NCI-H460 (cell line): ENCODE measurements at regions not wholly inside any gene's neighbourhood (a gene's known extent, or its start where the extent isn't known, plus 50 kb on each side); places are given as distances from the start of the nearest gene placed in this dataset.
"Not testable (repeated sequence)": the region's sequence is repeated elsewhere in the genome, so short reads cannot be mapped to it uniquely, and the experiment has no call there.

Experiments used
- DNase-seq: peaks from one replicate; pipeline ENCODE4 v3.0.0-alpha.2; 2016; ENCODE audit warnings: low read depth; ENCODE audit errors: extremely low read depth

DNA sequence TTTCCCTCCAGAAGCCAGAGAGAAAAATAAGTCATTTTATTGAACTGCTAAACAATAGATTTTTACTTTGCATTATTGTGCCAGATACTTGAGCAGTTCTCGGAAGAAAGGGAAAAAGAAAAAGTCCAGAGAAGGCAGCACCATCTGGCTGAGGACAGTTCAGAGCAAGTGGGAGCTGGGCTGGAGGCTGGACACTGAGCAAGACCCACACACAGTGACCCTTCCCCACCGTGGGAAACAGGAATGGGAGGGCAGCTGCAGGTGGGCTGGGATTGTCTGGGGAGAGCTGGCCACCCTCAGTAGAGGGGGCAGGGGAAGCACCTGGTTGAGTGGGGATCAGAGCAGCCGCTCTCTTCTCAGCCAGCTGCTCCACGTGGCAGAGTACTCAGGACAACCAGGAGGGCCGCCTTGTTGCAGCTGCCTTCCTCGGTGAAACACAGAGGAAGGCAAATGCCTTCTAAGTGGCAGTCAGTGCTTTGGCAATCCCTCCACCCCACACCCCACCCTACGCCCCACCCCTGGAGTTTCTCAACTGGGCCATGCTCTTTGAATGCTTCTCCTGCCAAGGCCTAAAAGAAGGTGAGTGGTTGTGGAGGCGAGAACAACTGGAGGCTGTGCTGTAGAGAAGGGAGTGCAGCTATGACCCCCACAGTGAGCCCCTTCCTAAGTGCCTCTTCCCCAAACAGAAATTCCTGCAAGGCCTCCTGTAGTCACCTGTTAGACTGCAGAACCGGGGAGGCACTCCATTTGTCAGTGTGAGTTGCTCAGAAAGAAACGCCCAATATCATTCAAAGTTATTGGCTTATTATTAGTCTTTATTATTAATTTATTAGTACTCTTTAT lies 179.3 kb downstream of the ZIC5 start:
- no peak for DNase-seq

DNA sequence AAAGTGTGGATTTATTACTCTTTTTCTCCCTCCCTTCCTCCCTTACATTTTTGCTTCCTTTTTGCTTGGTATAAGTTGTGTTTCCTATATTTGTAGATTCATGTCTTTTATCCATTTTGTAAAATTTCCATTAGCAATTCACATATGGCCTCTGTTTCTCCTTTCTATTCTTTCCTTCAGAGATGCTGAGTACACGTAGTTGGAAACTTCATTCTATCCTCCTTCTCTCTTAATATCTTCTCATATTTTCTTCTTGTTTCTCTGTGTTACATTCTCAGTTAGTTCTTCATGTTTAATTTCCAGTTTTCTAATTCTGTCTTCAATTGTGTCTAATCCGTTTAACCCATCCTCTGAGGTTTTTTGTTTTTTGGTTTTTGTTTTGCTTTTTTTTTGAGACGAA lies 188.9 kb downstream of the ZIC5 start:
- no peak for DNase-seq

DNA sequence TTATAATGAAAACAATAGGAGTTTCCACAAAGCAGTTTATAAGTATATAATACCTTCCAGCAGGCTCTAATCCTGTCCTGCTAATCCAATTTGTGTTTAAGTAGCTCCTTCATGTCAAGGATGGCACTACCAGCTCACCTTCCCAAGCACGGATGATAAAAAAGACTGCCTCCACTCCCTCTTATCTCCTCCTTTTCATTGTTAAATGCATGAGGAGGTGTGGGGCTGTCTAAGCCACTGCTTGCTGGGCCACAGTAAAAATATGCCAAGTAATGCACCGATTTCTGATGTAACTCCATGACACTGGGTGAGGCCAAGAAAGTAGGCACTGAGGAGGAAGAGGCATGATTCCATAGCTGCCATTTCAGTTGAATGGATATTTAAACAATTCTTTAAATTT lies 193.1 kb downstream of the ZIC5 start:
- DNase-seq: peak; percentile 17

DNA sequence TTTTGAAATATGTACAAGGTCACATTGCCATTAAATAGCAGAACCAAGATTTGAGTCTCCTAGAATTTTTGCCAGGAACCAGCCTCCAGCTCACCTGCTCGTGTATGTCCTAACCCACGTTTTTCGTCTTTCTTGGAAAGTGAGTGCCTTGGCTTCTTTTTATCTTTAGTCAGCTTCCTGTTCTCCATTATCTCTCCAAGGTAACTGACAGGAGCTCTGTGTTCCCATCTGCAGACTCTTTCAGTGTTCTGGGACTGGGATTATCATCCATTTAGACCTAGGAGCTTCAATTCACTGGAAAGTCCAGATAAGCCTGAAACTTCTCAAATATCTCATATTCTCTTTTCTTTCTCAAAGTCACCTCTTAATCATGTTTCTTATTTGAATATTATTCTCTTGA lies 193.7 kb downstream of the ZIC5 start:
- DNase-seq: no peak

DNA sequence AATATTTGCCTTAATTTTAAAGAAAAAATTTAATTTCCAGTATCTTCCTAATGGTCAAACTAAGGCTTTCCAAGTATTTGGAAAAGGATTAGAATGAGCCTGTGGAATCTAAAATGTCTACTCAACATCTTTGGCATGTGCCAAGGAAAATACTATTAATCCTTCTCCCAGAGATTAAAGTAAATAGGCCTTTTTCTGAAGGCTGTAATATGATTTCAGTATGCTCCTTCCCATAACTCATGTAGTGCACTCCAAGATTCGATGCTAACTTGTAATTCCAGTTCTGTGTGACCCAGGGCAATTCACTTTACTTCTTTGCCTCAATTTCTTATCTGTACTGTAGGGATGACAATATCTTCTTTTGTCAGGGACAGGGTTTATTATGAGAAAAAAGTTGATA lies 196.9 kb downstream of the ZIC5 start:
- DNase-seq: peak; percentile 20

DNA sequence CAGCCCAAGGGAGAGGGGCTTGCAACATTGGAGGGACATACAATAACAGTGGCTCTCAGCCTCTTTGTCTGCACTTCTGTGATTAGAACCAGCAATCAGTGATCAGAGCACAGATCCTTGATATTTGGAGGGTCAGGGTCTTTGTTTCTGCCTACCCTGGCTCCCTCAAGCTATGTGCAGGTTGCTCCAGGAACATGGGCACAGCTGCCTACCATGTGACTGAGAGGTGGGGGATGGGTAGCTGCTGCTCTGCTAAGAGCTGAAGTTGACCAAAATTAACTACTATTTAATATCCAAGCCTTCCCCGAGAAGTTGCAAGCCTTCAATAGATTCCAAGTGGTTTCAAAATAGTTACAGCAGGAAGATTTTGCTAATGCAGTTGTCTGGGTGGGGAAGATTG lies 202.6 kb downstream of the ZIC5 start:
- no peak for DNase-seq

DNA sequence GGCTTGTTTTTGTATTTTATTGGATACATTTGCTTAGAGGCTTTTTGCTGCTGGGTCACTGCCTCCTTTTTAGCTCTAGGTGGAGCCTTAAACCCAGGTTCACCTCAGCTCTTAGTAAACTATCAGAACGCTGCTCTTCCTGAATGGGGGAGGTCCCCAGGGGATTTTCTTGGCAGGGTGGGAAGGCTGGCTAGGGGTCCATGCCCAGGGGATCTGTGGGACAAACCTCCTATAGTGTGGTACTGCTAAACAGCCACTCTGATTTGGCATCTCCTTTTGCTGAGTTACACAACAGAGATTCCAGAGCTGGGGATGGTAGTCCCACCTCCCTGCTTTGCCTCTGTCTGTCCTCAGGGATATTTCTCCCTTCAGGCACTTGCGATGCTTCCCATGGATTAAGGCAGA lies 204.9 kb downstream of the ZIC5 start:
- no peak for DNase-seq

DNA sequence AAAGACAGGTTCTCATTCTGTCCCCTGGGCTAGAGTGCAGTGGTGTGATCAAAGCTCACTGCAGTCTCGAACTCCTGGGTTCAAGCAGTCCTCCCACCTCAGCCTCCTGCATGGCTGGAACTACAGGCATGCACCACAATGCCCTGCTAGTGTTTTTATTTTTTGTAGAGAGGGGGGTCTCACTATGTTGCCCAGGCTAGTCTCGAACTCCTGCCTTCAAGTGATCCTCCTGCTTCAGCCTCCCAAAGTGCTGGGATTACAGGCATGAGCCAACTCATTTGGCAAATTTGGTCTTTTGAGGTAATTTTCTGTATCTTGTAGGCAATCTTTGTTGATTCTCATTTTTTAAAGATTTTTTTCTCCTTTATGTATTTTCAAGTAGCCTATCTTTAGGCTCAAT lies 205.7 kb downstream of the ZIC5 start:
- no peak for DNase-seq

DNA sequence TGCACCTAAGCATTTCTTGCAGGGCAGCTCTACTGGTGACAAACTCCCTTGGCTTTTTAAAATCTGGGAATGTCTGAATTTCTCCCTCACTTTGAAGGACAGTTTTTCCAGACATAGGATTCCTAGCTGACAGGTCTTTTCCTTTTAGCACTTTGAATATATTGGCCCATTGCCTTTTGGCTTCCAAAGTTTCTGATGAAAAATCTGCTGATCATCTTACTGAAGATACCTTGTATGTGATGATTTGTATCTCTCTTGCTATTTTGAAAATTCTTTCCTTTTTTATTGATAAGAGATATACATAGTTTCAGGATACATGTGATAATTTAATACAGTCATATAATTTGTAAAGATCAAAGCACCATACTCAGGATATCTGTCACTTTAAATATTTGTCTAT lies 211.1 kb downstream of the ZIC5 start:
- DNase-seq: no peak

DNA sequence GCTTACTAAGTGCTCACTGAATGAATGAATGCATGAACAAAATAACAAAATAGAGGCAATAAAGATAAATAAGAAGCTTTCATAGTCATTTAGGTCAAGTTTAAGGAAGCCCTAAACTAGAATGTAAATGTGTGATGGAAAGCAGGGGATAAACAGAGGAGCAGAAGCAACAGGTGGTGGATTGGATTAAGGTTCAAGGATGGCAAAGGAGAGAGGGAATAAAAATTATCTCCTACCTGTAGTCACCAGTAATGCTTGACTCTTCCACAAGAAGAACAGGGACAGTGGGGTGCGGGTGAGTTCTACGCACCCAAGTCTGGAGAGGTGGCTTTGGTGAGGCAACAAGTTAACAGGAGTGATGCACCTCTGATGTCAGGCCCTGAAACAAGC lies 212.4 kb downstream of the ZIC5 start:
- no peak for DNase-seq

DNA sequence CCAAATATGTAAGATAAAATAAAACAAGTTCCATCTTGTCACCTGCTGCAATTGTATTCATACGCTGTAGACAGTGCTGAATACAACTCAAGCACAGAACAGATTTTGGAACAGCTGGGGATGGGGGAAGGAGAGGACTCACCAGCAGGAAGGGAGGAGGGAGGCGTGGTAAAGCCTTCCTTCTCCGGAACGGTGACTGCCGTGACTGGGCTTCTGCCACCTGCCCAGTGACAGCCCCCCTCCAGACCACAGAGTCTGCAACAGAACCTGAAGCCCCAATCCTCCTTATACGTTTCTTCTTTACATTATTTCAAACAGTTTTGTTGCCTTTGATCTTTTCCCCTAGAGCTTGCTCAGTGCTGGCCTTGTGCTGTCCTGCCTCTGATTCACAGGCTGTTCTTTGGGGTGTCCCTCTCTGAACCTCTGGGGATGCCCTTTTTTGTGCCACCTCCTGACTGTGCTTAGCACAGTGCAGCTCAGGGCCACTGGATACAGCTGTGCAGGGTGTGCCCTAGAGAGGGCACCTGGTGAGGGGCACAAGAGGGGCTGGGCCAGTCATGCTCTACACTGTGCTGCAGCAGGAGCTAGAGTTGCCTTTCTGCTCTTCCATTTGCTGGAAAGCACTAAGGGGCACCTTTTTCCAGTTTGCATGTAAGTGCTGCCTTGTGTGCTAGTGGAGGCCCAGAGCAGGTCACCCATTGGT lies 213.0 kb downstream of the ZIC5 start:
- DNase-seq: no peak

DNA sequence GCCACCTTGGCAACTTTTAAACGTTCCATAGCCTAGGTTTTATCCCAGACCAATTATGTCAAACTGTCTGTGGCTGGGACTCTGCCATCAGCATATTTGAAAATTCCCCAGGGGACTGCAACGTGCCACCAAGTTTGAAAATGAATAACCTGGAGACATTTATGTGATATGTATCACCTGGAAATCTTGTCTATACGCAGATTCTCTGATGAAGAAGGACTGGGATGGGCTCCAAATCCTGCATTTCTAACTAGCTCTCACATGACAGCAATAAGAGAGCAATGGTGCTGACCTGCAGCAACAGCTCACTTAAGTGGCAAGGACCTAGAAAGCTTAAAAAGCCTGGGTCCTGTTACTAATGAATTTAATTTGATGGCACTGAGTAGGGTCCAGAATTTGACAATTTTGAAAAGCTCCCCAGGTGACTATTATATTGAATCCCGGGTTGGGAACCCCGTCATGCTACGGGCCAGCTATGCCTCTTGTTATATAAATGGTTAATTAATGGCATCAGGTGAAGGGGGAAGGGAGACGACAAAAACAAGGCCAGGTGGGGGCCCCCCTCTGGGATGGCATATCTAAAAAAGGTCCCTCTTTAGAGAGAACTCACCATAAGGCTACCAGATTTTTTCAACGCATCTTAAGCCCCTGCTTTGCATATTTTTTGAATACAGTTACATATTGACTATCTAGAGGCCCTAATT lies 213.7 kb downstream of the ZIC5 start:
- DNase-seq: no peak

DNA sequence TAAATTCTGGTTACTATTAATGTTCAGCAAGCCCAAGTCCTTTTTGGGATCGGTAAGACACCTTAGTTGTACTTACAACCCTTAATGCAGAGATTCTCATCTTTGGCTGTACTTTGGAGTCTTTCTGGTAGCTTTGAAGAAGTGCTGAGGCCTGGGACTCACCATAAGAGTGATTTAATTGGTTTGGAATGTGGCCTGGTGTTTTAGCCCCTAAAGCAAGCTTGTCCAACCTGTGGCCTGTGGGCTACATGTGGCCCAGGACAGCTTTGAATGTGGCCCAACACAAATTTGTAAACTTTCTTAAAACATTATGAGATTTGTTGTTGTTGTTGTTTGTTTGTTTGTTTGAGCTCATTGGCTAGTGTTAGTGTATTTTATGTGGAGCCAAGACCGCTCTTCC lies 215.3 kb downstream of the ZIC5 start:
- DNase-seq: no peak

DNA sequence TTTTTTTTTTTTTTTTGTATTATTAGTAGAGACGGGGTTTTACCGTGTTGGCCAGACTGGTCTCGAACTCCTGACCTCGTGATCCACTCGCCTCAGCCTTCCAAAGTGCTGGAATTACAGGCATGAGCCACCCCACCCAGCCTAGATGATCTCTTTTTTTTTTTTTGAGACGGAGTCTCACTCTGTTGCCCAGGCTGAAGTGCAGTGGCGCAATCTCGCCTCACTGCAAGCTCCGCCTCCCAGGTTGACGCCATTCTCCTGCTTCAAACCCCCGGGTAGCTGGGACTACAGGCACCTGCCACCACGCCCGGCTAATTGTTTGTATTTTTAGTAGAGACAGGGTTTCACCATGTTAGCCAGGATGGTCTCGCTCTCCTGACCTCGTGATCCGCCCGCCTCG lies 216.8 kb downstream of the ZIC5 start:
- DNase-seq: not testable (repeated sequence)

DNA sequence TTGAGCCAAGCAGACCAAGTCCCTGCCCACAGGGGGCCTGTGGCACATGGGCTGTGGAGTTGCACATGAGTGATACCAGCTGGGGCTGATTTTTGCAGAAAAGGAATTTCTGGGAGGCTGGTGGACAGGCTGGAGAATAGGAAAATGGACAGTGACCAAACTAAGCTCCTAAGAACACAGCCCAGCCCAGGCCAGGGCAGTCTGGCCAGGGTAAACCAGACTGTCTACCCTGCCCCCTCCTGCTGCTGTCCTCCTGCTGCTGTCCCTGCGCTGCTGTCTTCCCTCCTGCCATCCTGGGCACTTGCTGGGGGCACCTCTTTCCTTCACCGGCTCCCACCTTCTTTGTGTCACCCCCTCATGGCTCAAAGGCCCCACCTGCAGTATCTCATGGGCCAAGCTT lies 219.2 kb downstream of the ZIC5 start:
- no peak for DNase-seq

DNA sequence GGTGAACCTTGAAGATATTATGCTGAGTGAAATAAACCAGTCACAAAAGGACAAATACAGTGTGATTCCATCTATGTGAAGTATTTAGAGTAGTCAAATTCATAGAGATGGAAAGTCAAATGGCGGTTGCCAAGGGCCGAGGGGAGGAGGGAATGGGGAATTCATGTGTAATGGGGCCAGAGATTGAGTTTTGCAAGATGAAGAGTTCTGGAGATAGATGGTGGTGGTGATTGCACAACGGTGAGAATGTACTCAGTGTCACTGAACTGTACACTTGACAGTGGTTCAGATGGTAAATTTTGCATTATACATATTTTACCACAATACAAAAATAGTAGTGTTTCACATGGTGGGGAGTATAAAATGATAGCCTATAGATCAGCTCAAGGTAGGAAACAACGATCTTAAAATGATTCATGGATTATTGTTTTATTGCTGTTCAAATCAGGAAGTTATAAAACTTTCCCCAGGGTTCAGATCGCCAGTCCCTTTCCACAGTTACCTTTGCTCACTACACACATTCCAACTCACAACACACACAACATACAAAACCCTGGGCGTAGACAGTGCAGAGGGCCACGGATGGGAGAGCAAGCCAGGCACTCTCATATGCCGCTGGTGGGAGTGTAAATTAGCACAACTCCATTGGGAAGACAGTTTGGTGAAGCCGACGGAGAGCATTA lies 219.9 kb downstream of the ZIC5 start:
- no peak for DNase-seq

DNA sequence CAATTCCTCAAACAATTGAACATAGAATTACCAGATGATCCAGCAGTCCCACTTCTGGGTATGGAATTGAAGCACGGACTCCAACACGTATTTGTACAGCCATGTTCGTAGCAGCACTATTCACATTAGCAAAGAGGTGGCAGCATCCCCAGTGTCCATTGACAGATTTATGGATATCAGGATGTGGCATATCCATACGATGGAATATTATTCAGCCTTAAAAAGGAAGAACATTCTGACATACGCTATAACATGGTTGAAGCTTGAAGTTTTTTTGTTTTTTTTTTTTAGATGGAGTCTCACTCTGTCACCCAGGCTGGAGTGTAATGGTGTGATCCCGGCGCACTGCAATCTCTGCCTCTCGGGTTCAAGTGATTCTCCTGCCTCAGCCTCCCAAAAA lies 220.6 kb downstream of the ZIC5 start:
- DNase-seq: no peak

DNA sequence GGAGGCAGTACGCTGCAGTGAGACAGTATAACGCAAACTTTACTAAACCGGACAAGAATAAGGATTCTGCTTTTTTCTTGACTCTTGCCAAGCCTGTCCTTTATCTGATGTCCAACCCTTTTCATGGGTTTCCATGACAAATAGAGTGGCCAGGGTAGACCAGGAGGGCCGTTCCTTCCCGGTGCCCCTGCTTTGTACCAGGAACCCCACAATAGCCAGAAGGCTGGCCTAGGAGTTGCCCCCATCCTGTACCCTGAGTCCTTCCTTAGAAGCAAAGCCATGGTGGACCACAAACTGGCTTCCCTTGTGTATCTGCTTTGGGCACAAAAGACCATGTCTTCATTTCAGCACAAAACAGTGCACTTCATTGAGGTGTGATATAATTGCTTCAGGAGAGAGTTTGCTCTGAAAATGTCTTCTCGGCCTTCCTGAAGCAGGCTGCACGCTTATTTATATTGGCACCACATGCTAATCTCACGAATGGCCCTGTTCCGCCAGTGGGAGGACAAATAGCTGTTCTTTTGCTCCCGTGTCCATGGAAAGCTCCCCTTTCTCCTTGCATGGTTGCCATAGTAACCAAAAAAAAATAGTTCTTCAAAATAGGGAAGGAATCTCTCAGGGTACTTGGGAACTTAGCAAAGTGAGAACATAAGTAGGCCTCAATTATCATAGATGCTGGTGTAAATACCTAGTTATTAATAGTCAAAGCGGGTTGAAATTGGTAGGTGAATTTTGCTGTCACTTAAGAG lies 222.1 kb downstream of the ZIC5 start:
- DNase-seq: no peak

DNA sequence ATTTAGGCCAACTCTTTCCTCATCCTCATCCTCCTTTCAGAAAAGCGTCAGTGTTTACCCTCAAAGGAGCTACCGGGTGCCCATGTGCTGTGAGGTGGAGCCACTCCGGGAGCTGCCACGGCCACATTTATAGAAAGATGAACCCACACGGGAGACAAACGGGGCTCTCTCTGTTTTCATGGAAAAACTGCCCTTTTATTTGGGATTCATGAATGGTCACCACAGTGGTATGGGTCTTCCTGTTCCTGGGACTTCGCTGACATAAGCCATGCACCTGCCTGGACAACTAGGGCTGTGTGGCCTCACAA lies 224.2 kb downstream of the ZIC5 start:
- DNase-seq: no peak

DNA sequence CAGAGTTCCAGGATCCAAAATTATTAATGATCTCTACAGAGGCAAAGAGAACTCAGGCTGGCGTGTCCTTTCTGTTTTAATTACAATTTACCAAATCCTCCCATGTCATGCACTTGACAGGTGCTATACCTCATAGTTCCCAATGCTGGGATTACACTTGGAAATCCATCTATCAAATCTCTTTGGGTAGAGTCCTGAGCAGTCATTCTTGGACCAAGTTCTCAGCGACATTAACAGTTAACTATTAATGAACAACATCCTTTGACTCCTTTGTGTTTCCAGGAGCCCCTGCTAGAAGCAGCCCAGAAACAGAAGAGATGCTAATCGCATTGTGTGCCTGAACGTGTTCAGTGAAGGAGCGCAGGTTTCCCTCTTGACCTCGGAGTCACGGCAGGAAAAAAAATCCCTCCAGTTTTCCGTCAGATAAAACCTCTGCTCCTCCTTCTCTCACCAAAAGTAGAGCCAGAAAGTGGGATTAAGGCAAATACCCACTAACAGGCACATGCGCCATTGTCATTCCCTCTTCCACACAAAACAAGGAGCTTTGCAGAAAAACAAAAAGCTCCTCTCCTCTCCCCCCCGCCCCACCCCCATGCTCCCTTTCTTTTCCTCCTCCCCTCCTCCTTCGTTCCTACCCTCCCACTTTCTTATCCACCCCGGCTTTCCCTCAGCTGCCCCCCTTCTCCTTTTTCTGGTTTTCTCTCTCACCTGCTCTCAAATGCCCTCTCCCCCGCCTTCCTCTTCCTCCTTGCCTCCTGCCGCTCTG lies 224.7 kb downstream of the ZIC5 start:
- no peak for DNase-seq
